A549 (cell line): ENCODE measurements at regions not wholly inside any gene's neighbourhood (a gene's known extent, or its start where the extent isn't known, plus 50 kb on each side); places are given as distances from the start of the nearest gene placed in this dataset.

ENCODE experiments used
- CBX8 ChIP-seq: fragments of 200-600 bp; sonication (generic); IDR thresholded peaks from 2 replicates; pipeline ENCODE4 v1.6.1; 2016
- CEBPB ChIP-seq, 2 experiments: fragments of >200 bp in 1 of 2; sonication (Bioruptor Twin) in 1 of 2; formaldehyde crosslinking in 1 of 2; IDR thresholded peaks; 2 replicates each; pipeline ENCODE4 v1.6.1; 2012 to 2016
- HMGXB4 ChIP-seq: fragments of 250-450 bp; sonication (Bioruptor Pico); IDR thresholded peaks from 2 replicates; pipeline ENCODE4 v1.5.0; 2021; ENCODE audit warnings: mild to moderate bottlenecking, moderate library complexity, borderline replicate concordance
- MAX ChIP-seq: IDR thresholded peaks from 2 replicates; pipeline ENCODE4 v1.6.1; 2012
- POLR2A ChIP-seq: IDR thresholded peaks from 2 replicates; pipeline ENCODE4 v1.6.1; 2012; ENCODE audit warnings: mild to moderate bottlenecking, low read length
- REST ChIP-seq: fragments of 200-600 bp; sonication (generic); IDR thresholded peaks from 2 replicates; pipeline ENCODE4 v1.6.1; 2016; ENCODE audit warnings: antibody characterized with exemption, mild to moderate bottlenecking, moderate library complexity
- ZSCAN20 ChIP-seq: fragments of 250-450 bp; sonication (Bioruptor Pico); IDR thresholded peaks from 2 replicates; pipeline ENCODE4 v1.8.0; 2022; ENCODE audit warnings: mild to moderate bottlenecking, moderate library complexity
- TF ChIP-seq, protein P1 (sequence below): fragments of >200 bp; sonication (Bioruptor Twin); formaldehyde crosslinking; IDR thresholded peaks from 3 replicates; pipeline ENCODE4 v1.5.1; 2016

GRCh38 chr17:27378482-27379175, 77.6 kb upstream of the KSR1 start:
- TF ChIP-seq POLR2A (no peak), MAX (no peak), ZSCAN20 (CRISPR knock-in tag) (no peak), CEBPB (IDR thresholded peaks at IDR 0.05) (no peak), CBX8 (no peak), HMGXB4 (no peak), REST (no peak)
- TF ChIP-seq, protein P1, sequence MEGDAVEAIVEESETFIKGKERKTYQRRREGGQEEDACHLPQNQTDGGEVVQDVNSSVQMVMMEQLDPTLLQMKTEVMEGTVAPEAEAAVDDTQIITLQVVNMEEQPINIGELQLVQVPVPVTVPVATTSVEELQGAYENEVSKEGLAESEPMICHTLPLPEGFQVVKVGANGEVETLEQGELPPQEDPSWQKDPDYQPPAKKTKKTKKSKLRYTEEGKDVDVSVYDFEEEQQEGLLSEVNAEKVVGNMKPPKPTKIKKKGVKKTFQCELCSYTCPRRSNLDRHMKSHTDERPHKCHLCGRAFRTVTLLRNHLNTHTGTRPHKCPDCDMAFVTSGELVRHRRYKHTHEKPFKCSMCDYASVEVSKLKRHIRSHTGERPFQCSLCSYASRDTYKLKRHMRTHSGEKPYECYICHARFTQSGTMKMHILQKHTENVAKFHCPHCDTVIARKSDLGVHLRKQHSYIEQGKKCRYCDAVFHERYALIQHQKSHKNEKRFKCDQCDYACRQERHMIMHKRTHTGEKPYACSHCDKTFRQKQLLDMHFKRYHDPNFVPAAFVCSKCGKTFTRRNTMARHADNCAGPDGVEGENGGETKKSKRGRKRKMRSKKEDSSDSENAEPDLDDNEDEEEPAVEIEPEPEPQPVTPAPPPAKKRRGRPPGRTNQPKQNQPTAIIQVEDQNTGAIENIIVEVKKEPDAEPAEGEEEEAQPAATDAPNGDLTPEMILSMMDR = no peak
